ENCODE measurements at regions not wholly inside any gene's neighbourhood (a gene's known extent, or its start where the extent isn't known, plus 50 kb on each side); places are given as distances from the start of the nearest gene placed in this dataset.
"Not testable (repeated sequence)": the region's sequence is repeated elsewhere in the genome, so short reads cannot be mapped to it uniquely, and the experiment has no call there.

DNA sequence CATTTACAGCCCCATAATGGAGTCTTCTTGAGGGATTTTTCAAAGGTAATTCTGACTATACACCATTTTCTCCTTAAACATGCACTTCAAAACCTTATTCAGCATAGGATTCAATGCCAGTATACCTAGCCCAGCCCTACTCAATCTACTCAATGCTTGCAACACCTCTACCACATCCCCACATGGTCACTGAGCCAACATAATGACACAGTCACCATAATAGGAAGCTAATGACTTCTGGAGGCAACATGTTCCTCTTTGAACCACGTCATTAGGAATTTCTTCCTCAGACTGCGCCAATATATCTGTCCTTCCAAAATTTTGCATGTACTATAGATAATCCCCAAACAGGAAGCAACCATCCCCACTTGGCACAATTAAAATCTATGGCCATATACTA, 153.9 kb upstream of the SETMAR start:
- no peak for DNase-seq (ENCODE audit: low spot score)

DNA sequence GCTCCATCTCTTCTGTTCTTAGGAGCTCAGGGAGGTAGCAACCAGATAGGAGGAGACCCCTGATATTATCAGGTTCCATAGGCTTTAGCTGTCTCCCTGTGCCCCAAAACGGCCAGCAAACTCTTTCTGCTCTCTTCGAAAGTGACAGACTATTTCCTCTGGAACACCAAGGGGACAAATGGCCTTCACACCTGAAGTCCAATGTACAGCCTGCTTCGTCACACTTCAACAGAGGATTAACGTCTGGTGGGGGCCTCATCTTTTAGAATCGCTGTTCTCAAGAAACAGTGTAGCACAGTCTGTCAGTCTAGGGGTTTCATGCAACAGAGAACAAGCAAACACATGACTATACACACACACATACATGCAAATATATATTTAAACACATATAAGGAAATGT, 152.4 kb upstream of the SETMAR start:
- no peak for DNase-seq (ENCODE audit: low spot score)

DNA sequence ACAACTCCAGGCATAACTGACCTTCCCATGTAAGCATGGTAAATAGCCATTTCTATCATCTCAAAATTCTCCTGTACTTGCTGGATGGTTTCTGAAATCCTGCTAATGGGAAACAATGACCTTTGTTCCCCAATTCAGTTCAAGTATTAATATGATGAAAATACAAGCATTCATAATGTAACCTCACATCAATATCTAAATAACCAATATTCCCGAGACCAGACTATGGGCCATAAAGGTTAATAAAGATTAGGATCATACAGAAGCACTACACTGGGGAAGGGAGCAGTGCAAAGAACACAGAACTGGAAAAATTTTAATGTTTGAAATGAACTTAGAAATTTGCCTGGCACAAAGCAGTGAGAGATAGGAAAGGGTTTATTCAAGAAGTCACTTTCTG, 151.3 kb upstream of the SETMAR start:
- DNase-seq (ENCODE audit: low spot score): no peak

GRCh38 chr3:4153771-4154170, 149.4 kb upstream of the SETMAR start:
- peak; percentile 34 for DNase-seq (ENCODE audit: low spot score)

- DNase-seq (ENCODE audit: low spot score): no peak
Measured at GRCh38 chr3:4158329-4158728, 144.8 kb upstream of the SETMAR start.

GRCh38 chr3:4162096-4162495, 141.1 kb upstream of the SETMAR start:
- DNase-seq (ENCODE audit: low spot score): no peak

DNA sequence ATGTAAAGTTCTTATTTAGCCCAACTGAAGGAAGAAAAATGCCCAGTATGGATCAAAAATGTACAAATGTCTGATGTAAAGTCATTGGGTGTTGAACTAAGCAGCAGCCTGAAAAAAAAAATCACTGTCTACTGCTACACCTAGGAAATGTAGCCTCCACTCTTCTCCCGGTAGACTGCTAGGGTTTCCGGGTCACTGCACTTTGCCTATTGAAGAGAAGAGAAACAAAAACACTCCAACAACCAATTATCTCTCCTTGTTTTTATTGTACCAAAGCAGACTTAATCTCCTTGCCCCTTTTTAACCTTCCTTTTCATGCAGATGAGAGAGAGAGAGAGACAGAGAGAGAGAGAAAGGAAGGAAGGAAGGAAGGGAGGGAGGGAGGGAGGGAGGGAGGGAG, 140.2 kb upstream of the SETMAR start:
- DNase-seq (ENCODE audit: low spot score): no peak

DNA sequence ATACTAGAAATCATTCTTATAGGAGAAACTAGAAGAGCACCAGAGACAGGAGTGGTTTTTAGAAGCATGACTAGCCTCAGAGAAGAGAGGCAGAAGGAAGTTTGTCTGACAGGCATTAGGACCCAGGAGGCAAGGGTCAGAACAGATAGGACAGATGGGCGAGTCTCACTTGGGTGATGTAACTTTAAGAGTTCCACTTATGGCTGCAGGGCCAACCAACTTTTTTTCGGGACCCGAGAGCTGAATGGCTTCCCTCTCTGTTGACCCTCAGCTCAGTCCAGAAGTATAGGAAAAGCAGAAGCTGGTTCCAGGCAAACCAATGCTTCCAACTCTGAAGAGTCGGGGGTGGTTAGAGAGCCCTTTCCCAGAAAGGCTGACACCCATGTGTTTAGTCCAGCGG, 136.6 kb upstream of the SETMAR start:
- DNase-seq (ENCODE audit: low spot score): no peak

GRCh38 chr3:4167230-4167629, 135.9 kb upstream of the SETMAR start:
- not testable (repeated sequence) for DNase-seq (ENCODE audit: low spot score)

- DNase-seq (ENCODE audit: low spot score): peak; percentile 15
Measured at GRCh38 chr3:4174791-4175190, 128.4 kb upstream of the SETMAR start.

DNA sequence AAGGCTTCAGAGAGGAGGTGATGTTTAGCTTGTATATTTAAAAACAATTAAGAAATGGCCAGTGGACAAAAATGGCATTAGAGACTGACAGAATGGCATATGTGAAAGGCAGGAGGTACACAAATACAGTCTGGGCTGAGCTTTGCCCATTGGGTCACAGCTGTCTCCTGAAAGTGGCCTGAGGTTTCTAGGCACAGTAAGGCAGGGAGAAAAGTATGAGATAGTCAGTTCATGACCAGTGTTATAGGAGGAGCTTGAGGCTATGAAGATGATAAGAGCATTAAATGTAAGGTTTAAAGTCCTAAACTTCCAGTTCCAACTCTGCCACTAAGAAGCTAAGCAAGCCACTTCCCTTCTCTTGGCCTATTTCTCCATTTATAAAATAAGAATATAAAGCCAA, 111.2 kb upstream of the SETMAR start:
- DNase-seq (ENCODE audit: low spot score): no peak

DNA sequence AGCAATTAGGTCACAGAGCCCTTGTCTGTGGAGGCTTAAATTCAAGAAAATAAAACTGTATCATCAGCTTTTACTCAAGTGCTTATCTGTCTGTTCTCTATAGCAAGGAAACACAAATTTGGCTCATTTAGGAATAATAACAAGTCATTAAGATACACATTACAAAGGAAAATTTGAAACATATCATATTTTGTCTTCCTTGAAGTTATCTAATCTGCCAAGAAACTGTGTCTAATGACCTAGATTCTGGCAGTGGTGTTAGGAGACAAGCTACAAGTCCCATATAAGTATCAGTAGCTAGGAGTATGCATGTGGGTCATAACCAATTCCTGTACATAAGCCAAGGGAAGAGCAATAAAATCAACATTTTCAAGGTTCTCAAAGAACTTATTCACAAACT, 108.2 kb upstream of the SETMAR start:
- no peak for DNase-seq (ENCODE audit: low spot score)

DNA sequence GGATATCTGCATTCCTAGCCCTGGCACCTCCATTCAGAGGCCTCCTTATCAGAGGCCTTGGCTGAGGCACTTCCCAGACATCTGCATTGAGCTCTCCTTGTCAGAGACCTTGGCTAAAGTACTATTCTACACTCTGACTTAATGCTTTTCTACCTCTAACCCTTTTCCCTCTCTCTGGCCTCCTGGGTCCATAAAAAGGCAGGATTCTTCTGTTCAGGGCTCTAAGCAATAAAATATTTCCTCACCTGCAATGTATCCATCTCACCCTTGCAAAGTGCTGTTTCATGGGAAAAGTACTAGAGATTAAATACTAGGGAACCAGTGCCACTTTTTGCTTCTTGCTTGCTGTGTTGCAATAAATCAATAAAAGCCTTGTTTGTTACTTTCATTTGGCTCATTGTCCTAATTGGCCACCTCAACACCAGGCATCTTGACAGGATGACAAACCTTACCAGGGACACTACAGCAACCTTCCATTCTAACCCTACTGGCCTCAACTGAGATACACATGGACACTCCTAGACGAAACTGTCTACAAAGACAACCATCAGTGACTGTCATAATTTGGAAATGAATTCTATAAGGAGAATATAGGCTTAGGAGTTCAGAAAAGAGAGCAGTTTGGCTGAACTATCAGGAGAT, 106.5 kb upstream of the SETMAR start:
- DNase-seq (ENCODE audit: low spot score): peak; percentile 9

DNA sequence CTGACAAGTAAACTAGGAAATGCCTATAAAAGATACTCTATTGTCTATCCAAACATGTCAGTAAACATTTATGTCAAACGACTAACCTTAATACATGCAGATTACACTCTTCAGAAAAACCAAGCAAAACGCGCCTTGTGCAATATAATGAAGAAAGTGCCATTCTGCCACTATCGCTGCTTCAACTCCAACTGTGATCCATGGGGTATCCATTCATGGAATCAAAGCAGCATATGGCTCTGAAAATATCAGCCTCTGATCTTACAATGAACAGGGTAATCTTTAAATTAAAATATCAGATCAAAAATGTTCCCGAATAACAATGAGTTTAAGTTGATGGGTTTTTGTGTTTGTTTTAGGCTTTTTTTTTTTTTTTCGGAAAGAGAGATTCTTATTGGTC, 105.5 kb upstream of the SETMAR start:
- DNase-seq (ENCODE audit: low spot score): no peak

DNA sequence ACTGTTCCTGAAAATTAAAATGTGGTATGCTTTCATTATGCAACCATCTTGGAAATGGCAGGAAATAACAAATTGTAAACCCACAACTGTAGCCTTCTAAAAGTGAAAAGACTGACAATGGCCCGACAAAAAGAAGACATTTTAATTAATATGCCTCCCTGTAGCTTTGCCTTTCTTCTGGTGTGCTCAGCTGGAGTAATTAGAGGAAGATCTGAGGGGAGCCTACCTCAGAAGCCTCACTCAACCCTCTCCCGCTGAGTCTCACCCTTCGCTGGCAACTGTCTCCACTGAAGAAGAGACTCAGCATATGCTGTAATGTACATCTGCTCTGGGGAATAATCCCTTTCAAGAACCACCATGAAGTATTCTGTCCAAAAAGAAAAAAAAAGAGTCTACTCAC, 104.7 kb upstream of the SETMAR start:
- no peak for DNase-seq (ENCODE audit: low spot score)

GRCh38 chr3:4204776-4205175, 98.4 kb upstream of the SETMAR start:
- not testable (repeated sequence) for DNase-seq (ENCODE audit: low spot score)

GRCh38 chr3:4207672-4208071, 95.5 kb upstream of the SETMAR start:
- no peak for DNase-seq (ENCODE audit: low spot score)

DNA sequence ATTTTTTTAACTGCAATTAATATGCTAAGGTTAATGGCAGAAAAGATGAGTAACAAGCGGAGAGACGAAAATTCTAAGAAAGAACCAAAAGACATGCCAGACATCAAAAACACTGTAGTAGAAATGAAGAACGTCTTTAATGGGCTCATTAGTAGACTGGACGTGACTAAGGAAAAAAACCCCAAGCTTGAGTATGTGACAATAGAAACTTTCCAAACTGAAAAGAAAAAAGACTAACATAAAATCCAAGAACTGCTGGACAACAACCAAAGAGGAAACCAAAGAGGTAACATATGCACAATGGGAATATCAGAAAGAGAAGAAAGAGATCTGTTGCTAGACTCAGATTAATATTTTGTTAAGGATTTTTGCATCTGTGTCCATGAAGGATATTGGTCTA, 94.6 kb upstream of the SETMAR start:
- no peak for DNase-seq (ENCODE audit: low spot score)

DNA sequence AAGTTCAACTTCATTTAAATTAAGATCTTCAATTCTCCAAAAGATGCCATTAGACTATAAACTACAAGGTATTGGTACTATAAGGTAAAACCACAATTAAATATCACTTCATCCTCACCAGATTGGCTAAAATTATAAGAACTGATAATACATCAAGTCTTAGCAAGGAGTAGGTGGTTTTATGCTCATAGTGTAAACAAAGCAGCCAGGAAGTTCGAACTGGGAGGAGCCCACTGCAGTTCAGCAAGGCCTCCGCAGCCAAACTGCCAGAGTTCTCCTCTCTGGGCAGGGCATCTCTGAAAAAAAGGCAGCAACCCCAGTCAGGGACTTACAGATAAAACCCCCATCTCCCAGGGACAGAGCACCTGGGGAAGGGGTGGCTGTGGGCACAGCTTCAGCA, 91.6 kb upstream of the SETMAR start:
- DNase-seq (ENCODE audit: low spot score): no peak

DNA sequence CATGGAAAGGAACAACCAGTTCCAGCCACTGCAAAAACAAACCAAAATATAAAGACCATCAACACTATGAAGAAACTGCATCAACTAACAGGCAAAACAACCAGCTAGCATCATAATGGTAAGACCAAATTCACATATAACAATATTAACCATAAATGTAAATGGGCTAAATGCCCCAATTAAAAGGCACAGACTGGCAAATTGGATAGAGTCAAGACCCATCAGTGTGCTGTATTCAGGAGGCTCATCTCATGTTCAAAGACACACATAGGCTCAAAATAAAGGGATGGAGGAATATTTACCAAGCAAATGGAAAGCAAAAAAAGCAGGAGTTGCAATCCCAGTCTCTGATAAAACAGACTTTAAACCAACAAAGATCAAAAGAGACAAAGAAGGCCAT, 89.7 kb upstream of the SETMAR start:
- not testable (repeated sequence) for DNase-seq (ENCODE audit: low spot score)

DNA sequence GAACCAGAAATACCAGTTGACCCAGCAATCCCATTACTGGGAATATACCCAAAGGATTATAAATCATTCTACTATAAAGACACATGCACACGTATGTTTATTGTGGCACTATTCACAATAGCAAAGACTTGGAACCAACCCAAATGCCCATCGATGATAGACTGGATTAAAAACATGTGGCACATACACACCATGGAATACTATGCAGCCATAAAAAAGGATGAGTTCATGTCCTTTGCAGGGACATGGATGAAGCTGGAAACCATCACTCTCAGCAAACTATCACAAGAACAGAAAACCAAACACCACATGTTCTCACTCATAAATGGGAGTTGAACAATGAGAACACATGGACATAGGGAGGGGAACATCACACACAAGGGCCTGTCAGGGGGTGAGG, 86.2 kb upstream of the SETMAR start:
- DNase-seq (ENCODE audit: low spot score): not testable (repeated sequence)

DNA sequence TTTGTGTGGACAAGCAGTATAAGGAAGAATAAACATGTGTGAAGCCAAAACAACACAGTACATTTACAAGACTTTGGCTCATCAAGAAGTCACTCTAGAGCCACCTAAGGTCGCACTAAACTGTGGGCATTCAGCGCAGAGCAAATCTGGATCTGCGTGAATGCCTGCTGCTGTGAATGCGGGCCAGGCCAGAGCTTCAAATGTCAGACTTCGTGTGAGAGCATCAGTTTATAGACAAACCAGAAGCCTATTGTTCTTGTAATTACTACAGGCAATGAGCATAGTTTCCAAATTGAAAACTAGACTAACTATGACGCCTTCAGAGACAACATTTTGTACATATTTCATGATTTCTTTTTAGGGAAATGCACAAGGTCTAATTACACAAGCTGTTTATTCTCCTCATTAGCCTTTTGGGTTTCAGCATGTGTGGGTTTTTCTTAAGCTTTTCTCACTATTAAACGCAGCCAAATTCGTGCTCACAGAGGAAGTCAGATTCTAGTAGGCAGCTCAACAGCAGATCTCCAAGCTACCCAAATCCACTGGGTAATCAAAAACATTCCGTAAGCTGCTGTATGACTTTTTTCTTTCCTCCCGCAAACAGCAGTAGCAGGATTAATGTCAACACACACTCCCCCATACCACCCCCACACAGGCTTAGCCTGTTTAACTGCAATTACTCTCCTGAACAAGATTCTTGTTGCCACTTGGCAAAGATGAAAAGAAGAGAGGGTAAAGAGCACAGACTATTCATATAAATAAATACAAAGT, 84.5 kb upstream of the SETMAR start:
- no peak for DNase-seq (ENCODE audit: low spot score)

DNA sequence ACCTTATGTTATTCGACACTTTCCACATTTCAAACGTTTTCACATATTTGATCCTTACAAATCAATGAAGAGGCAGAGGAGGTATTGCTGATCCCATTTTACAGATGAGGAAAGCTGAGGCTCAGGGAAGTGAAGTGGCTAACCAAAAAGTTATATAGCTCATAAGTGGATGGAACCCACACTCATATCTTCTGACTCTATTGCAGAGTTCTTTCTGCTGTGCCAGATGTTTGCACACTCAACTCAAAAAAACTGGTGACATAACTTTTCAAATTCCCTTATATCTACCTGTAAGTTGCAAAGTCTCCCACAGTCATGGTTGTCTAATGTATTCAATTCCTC, 84.0 kb upstream of the SETMAR start:
- DNase-seq (ENCODE audit: low spot score): no peak

GRCh38 chr3:4220065-4220464, 83.1 kb upstream of the SETMAR start:
- no peak for DNase-seq (ENCODE audit: low spot score)
